ENCODE measurements at regions not wholly inside any gene's neighbourhood (a gene's known extent, or its start where the extent isn't known, plus 50 kb on each side); places are given as distances from the start of the nearest gene placed in this dataset.
"Not testable (repeated sequence)": the region's sequence is repeated elsewhere in the genome, so short reads cannot be mapped to it uniquely, and the experiment has no call there.

DNA sequence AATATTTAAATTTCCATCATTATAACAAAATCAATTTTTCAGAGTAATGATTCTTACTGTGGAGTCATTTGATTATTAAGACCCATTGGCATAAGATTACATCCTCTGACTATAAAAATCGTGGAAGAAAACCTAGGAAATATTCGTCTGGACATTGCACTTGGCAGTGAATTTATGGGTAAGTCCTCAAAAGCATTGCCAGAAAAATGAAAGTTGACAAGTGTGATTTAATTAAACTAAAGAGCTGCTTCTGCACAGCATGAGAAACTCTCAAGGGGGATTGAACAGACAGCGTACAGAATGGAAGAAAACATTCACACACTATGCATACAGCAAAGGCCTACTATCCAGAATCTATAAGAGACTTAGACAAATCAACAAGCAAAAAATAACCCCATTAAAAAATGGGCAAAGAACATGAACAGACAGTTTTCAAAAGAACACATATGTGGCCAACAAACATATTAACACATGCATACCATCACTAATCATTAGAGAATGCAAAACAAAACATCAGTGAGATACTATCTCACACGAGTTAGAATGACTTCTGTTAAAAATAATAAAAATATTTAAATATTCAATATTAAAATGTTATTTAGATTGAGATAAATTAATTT lies 111.4 kb downstream of the CCDC74A start:
- TF ChIP-seq POLR2A, CTCF (IDR thresholded peaks at IDR 0.05): not testable (repeated sequence)
